GM21447 (cell line): ENCODE measurements at regions not wholly inside any gene's neighbourhood (a gene's known extent, or its start where the extent isn't known, plus 50 kb on each side); places are given as distances from the start of the nearest gene placed in this dataset.
"Not testable (repeated sequence)": the region's sequence is repeated elsewhere in the genome, so short reads cannot be mapped to it uniquely, and the experiment has no call there.

ENCODE experiments used
- ATAC-seq: cut with Tn5 transposase; IDR thresholded peaks from one replicate; pipeline ENCODE4 v1.9.1; 2021; ENCODE audit not compliant: unreplicated experiment

GRCh38 chr1:198932351-198932991, 293.6 kb downstream of the PTPRC start:
- no peak for ATAC-seq

DNA sequence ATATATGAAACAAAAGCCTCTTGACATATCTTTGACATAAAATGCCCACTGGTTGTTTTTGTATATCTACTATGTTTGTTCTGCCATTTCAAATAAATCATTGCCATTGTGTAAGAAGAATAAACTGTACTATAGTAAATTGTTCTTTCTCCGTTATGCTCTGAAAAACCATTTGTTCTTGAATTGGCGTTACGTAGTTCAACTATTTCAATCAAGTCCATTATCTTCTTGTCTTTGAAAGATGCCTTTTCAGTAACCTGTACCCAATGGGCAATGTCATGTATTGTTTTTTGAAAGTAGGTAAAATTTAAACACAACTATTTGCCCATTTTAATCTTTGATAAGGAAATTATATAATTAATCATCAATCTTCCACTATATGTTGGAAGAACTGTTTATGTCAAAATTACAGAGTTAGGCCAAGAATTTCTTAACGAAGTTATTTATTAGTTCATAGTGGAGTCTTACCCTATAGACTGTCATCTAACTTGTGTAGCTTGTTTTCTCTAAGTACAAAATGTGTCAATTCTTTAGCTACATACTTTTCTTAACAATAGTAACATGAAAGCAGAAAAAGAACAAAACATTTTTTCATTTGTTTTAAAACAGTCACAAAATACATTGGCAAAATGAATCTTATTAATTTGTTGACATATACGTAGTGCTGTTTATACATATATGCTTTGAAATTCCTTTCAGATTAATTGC, 294.8 kb downstream of the PTPRC start:
- ATAC-seq: no peak

DNA sequence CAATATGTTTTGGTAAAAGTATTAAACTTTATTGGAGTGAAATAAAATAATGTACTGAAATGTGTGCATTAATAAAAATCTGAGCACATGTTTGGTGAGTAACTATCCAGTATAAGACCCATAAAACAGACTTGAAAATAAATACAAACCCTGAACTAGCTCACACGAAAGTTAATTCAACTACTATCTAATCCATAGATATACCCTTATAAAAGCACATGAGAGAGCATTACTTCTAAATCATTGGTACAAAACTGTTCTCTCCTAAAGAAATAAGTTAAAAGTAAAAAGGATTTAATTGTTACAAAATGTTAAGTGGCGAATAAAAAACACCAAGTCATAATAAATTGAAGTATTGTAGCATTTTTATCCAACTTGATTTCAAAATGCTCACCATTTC, 295.6 kb downstream of the PTPRC start:
- ATAC-seq: no peak

DNA sequence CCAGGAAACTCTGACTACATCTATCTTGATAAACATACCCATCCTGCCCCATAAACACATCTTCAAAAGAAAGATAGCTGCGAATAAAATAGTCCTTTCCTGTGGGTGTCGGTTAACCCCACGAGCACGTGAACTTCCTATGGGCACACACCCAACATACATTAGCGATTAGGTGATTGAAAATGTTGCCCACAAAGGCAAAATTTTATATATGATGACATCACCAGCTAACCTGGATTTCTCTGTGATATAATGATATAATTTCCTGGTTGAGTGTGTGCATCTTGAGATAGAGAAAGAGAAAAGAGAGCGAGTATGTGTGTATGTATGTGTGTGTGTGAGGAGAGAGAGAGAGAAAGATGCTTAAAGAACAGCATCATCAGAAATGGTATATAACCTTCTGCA, 296.1 kb downstream of the PTPRC start:
- peak; percentile 23 for ATAC-seq

DNA sequence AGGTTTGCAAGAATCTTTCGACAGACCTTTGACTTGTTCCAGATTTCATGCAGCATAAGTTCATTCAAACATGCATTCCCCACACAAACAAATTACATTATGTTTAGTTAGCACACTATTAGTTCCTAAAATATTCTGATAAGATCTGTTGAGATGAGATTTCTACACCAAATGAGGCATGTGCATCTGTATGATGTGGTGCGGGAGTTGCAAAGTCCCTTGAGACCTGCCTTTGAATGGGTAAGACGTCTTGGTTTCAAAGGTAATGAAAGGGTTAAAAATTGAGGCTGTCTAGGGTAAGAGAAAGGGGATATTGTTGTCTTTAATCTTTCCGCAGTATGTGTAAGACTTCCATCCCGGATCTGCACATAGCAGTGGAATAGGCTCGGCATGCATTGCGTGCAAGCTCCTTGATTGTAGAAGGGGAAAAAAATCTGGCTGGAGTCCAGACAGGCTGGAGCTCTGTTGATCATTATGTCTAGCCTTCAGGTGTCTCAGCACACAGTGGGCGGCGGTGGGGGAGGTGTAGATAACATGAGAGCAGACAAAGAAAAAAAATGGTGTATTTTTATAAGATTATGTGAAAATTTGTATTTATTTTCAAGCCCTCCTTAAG, 296.6 kb downstream of the PTPRC start:
- peak; percentile 53 for ATAC-seq

DNA sequence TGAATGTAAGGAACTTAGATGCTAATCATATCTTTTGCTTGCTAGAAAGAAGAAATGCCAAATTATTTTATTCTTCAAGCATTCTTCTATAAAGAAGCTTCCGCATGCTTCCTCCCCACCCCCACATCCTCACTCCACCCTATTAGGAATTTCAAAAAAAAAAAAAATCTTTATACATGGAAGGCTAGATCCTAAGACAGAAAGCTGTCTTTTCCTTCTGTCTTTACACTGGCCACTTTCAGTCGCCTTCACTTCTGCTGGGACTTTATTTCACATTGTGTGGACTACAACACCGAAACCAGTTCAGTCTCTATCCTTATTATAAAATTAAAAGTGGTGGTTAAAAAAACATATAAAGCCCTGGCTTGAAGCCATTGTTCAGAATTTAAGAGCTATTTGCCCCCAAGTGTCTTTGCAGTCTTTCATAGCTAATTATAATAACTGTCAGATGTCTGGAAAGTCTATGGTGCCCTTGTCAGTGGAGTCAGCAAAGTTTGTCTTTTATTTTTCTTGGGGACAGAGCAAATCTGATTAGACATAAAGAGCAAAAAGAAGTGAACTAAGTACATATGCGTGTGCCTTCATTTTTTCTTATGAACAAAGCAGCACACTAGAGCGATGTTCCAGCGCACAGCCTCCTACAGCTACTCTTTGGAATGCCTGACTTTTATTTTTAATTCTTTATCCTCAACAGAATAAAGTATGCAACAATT, 297.7 kb downstream of the PTPRC start:
- no peak for ATAC-seq

GRCh38 chr1:198937231-198938031, 298.6 kb downstream of the PTPRC start:
- ATAC-seq: peak; percentile 82

- ATAC-seq: no peak
Measured at GRCh38 chr1:198939286-198939685, 300.4 kb downstream of the PTPRC start.

GRCh38 chr1:198939956-198940355, 301.1 kb downstream of the PTPRC start:
- ATAC-seq: no peak

GRCh38 chr1:198942466-198942865, 303.6 kb downstream of the PTPRC start:
- ATAC-seq: no peak

- no peak for ATAC-seq
Measured at GRCh38 chr1:198943484-198944187, 304.8 kb downstream of the PTPRC start.

GRCh38 chr1:198947456-198947855, 308.6 kb downstream of the PTPRC start:
- no peak for ATAC-seq

GRCh38 chr1:198948895-198949659, 310.2 kb downstream of the PTPRC start:
- ATAC-seq: no peak

DNA sequence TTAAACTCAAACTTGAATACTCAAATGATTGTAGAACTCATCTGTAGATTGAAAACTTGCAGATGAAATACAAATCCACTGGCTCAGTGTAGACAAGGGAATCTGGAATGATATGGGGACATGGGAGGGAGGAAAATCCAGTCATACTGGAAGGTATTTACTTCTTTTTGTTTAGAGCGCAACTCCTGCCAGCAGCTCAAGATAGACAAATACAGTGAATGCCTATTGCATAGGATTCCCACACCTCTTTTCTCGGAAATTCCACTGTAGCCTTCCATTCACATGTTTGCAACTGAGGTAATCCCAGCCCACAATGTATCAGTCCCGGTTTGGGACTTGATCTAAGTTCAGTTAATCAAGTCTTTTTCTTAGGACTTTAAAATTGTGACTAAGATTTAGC, 311.2 kb downstream of the PTPRC start:
- ATAC-seq: no peak

DNA sequence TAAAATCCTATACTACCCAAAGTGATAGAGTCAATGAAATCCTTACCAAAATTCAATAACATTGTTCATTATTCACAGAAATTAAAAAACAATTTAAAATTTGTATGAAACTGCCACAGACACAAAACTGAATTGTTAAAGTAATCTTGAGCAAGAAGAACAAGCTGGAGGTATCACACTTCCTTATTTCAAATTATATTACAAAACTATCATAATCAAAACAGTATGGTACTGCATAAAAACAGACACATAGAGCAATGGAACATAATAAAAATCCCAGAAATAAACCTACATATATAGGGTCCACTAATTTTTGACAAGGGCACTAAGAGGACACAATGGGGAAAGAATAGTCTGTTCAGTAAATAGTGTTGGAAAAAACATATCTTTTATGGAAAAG, 316.2 kb downstream of the PTPRC start:
- ATAC-seq: no peak

GRCh38 chr1:198957044-198957443, 318.2 kb downstream of the PTPRC start:
- ATAC-seq: no peak

DNA sequence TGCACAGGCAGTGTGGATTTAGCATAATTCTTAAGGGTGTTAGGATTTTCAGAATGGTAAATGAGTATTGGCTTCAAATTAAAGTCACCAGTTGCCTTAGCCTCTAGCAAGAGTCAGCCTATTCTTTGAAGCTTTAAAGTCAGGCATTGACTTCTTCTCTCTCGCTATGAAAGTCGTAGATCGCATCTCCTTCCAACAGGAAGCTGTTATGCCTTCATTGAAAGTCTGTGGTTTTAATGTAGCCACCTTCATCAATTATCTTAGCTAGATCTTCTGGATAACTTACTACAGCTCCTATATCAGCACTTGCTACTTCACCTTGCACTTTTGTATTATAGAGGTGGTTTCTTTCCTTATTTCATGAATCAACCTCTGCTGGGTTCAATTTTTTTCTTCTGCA, 320.2 kb downstream of the PTPRC start:
- no peak for ATAC-seq

DNA sequence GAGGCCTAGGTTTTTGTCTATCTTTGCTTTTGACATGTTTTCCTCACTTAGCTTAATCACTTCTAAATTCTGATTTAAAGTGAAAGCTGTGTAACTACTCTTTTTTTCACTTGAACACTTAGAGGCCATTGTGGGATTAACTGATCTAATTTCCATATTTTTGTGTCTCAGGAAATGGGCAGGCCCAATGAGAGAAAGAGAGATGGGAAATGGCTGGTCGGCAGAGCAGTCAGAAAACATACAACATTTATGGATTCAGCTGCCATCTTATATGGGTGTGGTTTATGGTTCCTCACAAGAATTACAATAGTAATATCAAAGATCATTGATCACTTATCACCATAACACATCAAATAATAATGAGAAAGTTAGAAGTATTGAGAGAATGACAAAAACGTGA, 320.8 kb downstream of the PTPRC start:
- ATAC-seq: no peak

- ATAC-seq: not testable (repeated sequence)
Measured at GRCh38 chr1:198963796-198964195, 325.0 kb downstream of the PTPRC start.

DNA sequence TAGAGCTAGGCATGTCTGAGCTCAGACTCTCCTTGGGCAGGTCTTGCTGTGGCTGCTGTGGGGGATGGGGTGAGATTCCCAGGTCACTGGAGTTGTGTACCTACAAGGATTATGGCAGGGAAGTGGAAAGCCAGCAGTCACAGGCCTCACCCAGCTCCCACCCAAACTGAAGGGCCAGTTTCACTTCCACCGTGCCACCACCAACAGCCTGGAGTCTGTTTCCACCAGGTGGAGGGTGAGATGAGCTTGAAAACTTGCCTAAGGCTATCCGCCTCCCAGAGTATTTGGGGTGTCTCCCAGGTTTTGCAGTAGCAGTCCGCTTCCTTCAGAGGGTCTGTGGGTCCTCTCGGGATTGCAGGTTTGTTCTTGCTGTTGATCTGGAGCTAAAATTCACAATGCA, 327.7 kb downstream of the PTPRC start:
- ATAC-seq: no peak
